ENCODE measurements at regions not wholly inside any gene's neighbourhood (a gene's known extent, or its start where the extent isn't known, plus 50 kb on each side); places are given as distances from the start of the nearest gene placed in this dataset.
A peak's percentile ranks its signal among the peaks of the same experiment; 100 is the strongest.

DNA sequence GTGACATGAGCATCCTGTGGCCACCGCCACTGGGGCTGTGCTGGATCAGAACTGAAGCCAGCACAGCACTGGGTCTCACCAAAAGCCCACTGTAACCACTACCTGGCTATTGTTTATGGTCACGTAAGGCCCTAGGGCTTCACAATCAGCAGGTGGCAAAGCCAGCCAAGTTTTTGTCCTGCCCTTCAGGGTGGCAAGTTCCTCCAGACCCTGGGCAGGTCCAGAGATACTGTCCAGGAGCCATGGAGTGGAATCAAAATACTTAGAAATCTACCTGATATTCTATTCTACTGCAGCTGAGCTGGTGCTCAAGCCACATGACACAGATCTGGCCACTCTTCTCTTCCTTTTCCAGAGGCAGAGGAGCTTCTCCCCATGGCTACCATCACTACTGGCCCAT, 121.2 kb upstream of the CXXC4 start:
- no peak for DNase-seq (ENCODE audit: low spot score)
- no peaks in the 10 kb centered on the region for H3K27me3 ChIP-seq
- H3K36me3 ChIP-seq, result no peaks in the 10 kb centered on the region
- peaks cover 0 to 11% of the 10 kb centered on the region in 2 donors for H3K4me1 ChIP-seq
- H3K9me3 ChIP-seq, result peaks cover 0 to 10% of the 10 kb centered on the region in 2 donors
- no peak overlapping the region for H3K4me3 ChIP-seq
- TF ChIP-seq, protein P1, sequence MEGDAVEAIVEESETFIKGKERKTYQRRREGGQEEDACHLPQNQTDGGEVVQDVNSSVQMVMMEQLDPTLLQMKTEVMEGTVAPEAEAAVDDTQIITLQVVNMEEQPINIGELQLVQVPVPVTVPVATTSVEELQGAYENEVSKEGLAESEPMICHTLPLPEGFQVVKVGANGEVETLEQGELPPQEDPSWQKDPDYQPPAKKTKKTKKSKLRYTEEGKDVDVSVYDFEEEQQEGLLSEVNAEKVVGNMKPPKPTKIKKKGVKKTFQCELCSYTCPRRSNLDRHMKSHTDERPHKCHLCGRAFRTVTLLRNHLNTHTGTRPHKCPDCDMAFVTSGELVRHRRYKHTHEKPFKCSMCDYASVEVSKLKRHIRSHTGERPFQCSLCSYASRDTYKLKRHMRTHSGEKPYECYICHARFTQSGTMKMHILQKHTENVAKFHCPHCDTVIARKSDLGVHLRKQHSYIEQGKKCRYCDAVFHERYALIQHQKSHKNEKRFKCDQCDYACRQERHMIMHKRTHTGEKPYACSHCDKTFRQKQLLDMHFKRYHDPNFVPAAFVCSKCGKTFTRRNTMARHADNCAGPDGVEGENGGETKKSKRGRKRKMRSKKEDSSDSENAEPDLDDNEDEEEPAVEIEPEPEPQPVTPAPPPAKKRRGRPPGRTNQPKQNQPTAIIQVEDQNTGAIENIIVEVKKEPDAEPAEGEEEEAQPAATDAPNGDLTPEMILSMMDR (IDR thresholded peaks at IDR 0.05), result no peak
- H3K27ac ChIP-seq, result peak overlapping the region; percentile 68 to 77

DNA sequence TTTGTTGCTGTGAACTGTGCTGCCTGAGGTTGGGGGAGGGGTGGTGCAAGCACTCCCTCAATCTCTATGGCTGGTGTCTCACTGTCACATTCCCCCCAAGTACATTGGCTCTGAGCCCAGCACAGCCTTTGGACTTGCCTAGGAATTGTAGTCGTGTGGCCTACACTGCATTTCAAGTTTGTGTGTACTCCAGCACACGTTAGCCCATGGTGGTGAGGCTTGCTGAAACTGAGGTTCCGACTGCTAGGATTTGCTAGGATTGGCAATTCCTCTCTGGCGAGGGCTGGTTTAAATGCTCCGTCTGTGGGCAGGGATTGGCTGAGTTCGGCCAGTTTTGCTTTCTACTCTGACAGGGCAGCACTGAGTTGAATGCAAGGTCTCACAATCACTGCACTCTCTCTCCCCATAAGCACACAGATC, 121.7 kb upstream of the CXXC4 start:
- Histone ChIP-seq H3K36me3 (no peaks in the 10 kb centered on the region), H3K4me1 (peaks cover 0 to 11% of the 10 kb centered on the region in 2 donors), H3K9me3 (peaks cover 0 to 5% of the 10 kb centered on the region in 2 donors), H3K4me3 (peak overlapping the region in 1 of 2 donors; percentile 20), H3K27me3 (no peaks in the 10 kb centered on the region), H3K27ac (peak overlapping the region; percentile 68 to 77)
- TF ChIP-seq, protein P1 (IDR thresholded peaks at IDR 0.05), result no peak
- DNase-seq (ENCODE audit: low spot score), result no peak

DNA sequence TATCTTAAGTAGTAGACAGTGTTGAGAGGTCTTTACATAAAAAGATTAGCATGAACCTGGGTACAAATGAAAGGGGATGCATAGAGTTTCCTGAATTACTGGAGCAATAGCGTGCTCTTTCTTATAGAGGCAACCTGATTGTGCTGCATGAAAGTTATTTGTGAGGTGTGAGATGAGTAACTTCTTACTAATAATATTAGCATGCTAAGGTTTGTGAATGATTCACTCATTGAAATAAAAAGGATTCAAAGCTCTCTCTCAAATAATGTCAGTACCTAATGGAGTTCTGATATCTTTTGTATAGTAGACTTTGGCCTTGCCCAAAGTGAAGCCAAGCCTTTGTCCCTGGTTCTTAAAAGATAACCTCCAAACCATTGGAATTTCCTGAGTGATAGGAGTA, 131.0 kb upstream of the CXXC4 start:
- H3K9me3 ChIP-seq, result no peaks in the 10 kb centered on the region
- H3K4me1 ChIP-seq, result no peaks in the 10 kb centered on the region
- no peaks in the 10 kb centered on the region for H3K36me3 ChIP-seq
- DNase-seq (ENCODE audit: low spot score), result no peak
- H3K27ac ChIP-seq, result no peak overlapping the region
- H3K4me3 ChIP-seq, result no peak overlapping the region
- H3K27me3 ChIP-seq, result no peaks in the 10 kb centered on the region
- TF ChIP-seq, protein P1 (IDR thresholded peaks at IDR 0.05), result no peak

DNA sequence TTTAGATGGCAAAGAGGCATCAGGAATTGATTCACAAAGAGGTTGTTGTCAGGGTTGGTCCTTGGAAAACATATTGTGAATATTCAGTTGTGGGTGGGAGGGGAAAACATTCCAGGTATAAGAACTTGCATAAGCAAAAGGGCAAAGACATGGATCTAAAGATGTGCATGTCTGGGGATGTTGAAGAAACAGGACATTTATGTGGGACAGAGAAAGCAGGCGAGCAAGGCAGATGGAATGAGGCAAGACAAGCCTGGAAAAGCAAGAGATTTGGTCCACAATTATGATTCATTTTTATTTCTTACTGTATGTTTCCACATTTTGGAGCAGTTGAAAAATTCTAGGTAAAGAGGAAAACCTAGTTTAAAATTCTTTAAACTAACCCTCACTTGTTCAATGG, 134.9 kb upstream of the CXXC4 start:
- H3K27me3 ChIP-seq, result no peaks in the 10 kb centered on the region
- no peak for DNase-seq (ENCODE audit: low spot score)
- H3K27ac ChIP-seq, result no peak overlapping the region
- no peaks in the 10 kb centered on the region for H3K4me1 ChIP-seq
- no peaks in the 10 kb centered on the region for H3K9me3 ChIP-seq
- TF ChIP-seq, protein P1 (IDR thresholded peaks at IDR 0.05), result no peak
- H3K36me3 ChIP-seq, result no peaks in the 10 kb centered on the region
- H3K4me3 ChIP-seq, result no peak overlapping the region

DNA sequence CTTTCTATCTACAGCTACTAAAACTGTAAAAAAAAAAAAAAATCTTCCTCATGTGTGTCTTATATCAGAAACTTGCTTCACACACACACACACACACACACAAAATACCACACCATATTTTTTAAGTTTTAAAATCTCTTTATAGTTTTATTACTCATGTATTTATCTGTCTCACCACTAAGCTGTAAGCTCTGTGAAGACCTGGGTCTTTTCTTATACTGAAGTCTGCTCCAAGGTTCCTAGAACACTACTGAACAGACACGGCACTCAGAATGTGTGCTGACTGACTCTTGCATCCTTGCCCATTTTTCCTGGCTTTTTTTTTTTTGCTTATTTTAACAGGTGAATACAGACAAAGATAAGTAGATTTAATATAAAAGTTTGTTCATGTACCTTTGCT, 135.6 kb upstream of the CXXC4 start:
- H3K4me3 ChIP-seq, result no peak overlapping the region
- no peaks in the 10 kb centered on the region for H3K4me1 ChIP-seq
- no peaks in the 10 kb centered on the region for H3K36me3 ChIP-seq
- DNase-seq (ENCODE audit: low spot score), result no peak
- no peaks in the 10 kb centered on the region for H3K9me3 ChIP-seq
- H3K27ac ChIP-seq, result no peak overlapping the region
- TF ChIP-seq, protein P1 (IDR thresholded peaks at IDR 0.05), result no peak
- no peaks in the 10 kb centered on the region for H3K27me3 ChIP-seq

DNA sequence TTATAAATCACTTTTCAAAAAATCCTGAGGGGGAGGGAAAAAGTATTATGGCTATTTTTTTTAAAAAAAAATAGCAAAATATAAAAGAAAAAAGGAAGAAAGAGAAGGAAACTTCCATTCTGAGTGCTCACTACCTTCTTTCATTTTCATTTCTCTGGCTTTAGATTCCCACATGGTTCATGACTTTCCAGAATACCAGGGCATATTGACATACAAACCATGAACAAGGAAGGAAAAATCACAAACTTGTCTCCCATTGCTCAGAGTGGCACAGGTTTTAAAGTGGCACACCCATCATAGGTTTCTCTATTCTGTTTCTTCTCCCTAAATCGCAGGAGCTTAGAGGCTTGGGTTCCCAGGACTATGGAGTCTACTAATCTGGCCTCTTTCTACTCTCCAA, 136.3 kb upstream of the CXXC4 start:
- Histone ChIP-seq H3K27ac (no peak overlapping the region), H3K9me3 (no peaks in the 10 kb centered on the region), H3K27me3 (no peaks in the 10 kb centered on the region), H3K4me1 (no peaks in the 10 kb centered on the region), H3K36me3 (no peaks in the 10 kb centered on the region), H3K4me3 (no peak overlapping the region)
- no peak for DNase-seq (ENCODE audit: low spot score)
- TF ChIP-seq, protein P1 (IDR thresholded peaks at IDR 0.05), result no peak

All from right atrium auricular region (tissue), 2 donors.